ENCODE measurements at regions not wholly inside any gene's neighbourhood (a gene's known extent, or its start where the extent isn't known, plus 50 kb on each side); places are given as distances from the start of the nearest gene placed in this dataset.
"Not testable (repeated sequence)": the region's sequence is repeated elsewhere in the genome, so short reads cannot be mapped to it uniquely, and the experiment has no call there.

DNA sequence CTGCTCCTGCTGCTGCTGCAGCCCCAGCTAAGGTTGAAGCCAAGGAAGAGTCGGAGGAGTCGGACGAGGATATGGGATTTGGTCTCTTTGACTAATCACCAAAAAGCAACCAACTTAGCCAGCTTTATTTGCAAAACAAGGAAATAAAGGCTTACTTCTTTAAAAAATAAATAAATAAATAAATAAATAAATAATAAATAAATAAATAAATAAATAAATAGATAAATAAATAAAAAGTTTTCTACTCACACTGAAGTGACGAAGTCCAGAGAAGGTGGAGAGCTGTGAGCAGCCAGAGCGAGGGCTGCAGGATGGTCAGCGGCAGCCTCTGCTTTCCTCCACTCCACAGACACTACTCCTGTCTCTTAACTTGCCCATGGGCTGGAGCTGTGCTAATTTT lies 105.6 kb upstream of the ATL2 start:
- DNase-seq = not testable (repeated sequence)

DNA sequence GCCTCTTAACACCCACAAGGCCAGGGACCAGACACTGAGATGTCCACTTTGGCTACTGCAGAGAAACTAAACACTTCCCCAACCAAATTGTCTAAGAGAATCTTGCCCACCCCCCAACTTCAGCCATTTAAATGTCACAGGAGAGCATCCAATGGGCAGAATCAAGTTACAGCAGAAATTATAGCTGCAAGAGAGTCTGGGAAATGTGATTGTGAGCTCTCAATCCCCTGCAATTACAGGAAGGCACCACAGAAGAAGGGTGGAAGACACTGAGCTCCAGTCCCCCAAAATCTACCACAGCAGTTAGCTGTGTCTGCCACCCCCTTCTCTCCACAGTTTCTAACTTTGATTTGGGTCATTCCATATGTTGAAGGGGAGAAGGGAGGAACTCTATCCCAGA lies 103.5 kb upstream of the ATL2 start:
- DNase-seq = no peak

DNA sequence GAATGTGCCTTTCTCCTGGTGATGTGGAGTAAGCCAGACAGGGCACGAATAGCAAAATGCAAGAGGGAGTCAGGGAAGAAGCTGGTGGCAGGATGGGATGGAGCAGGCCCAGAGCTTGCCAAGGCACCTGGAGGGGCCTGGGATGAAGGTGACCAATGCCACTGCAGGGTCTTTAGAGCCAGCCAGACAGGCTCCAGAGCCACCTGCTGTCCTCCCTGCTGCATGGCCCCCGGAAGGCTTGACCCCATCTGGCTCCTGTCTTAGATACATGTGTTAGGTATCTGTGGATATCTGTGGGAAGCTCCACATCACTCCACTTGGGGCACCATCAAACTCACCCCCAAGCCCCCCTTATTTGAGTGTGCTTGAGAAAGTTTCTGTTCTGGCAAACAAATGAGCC lies 99.9 kb upstream of the ATL2 start:
- no peak for DNase-seq

DNA sequence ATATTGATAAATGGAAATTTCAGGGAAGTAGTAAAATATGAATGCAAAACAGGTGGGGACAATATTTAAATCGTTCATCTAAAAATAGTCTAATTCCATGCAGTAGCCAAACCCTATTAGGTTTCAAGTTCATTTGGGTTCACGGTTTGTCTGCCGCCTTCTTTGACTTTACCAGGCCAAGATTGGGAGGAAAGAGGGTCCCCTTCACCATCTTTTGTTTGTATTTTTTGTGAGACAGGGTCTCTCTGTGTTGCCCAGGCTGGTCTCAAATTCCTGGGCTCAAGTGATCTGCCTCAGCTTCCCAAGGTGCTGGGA lies 98.5 kb upstream of the ATL2 start:
- no peak for DNase-seq

DNA sequence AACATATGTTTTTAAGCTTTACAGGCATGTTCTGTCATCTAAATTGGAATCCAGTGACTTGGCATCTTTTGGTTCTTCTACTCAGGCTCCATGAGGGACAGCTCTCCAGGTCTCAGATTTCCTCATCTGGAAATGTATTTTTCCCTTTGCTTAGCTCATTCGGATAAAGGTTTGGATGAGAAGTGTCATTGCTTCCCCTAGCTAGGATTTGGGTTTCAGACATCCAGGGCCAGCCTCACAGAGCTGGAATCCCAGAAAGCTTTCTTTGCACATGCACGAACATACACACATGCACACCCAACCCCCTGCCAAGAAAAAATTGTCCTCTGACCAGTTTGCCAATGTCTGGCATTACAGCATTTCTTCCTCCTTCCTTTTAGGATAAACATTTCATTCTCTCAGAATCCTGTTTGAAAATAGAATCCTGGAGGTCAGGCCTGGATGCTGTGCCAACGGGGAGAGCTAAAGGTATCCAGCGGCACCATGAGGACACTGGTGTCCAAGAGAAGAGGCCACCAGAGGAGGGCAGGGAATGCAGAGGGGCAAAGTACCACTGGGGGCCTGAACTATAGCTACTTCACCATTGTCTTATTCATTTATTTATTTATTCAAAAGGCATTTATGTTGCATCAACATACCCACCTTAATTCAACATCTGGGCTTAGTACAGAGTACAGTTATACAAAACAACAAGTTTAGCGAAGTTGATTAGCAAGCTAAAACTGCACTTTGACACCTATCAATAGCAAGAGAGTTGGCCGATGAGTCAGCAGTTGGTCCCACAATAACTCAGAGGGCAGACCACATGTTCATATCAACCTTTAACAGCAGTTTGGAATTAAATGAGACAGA lies 97.9 kb upstream of the ATL2 start:
- DNase-seq = no peak

DNA sequence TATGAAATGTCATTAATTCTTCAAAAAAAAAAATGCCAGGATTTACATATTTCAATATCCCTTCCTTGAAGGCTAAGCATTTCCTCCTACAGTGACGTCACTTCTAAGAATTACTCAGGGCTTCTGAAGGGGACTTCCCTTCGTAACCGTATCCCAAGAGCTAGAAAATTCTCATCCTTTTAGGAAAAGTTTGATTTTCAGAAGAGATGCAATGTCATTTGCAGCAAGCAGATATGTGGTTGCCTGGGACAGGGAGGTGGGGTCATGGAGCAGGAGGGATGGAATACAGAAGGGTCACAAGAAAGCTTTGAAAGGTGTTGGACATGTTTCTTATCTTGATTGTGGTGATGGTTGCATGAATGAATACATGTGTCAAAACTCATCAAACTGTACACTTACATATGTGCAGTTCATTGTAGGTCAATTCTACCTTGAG lies 97.0 kb upstream of the ATL2 start:
- no peak for DNase-seq

DNA sequence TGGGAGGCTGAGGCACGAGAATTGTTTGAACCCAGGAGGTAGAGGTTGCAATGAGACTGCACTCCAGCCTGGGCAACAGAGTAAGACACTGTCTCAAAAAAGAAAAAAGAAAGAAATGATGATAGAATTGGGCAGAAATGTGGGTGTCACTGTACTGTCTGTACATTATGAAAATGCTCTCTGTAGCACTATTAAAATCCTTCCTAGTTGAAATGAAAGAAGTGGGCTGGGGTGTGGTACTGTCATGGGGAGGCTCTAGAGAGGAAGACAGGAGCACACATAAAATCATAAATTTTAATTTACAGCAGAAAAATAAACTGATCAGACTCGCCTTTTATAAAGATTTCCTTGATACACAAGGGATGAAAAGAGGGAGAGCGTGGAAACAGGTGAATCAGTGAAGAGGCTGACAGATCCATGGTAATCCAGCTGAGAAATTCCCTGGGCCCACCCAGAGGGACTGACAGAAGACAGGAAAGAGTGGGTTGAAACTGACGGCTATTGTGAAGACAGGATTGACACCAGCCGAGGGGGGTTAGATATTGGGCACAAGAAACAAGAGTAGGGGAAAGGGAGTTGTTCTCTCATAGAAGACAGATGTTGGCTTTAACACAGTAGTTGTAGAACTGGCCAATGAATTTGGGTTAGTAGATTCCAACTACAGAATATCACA lies 96.4 kb upstream of the ATL2 start:
- DNase-seq = no peak

DNA sequence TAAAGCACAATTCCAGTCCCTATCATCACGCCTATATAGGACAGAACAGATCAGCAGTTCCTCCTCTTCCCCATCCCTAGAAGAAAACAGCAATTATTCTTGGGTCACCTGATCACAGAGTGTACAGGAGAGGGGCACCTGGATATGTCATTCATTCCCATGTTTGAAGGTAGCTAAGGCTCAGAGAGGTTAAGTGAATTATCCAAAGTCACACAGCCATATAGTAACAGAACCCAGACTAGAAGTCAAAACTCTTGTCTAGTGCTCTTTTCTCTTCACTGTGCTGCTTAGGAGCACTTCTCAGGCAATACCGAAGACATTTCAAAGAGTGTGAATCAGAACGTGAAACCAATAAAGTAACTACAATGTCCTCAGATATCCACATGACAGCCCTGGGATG lies 93.0 kb upstream of the ATL2 start:
- no peak for DNase-seq

DNA sequence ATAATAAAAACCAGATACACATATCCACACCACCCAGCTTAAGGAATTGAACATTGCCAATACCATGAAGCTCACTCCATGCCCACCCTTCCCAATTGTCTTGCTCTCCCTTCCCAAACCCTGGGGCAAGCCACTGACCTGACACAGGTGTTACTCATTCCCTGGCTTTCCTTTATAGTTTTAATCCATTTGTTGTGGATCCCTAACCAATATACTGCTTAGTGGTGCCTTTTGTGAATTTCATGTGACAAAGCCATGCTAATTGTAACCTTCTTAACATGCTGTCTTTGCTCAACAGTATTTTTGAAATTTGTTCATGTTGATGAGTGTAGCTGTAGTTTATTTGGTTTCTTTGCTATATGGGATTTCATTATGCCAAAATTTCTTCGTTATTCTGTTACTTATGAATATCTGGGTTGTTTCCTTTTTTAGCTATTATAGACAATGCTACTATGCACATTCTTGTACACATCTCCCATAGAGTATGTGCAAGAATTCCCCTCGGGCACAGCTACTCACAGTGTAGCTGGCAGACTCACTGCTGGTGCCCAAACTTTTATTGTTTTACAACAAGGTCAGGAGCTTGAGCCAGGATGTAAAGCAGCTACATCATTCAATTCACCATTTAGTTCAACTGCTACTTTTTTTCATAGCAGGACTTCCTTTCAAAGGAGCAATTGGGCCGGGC lies 90.8 kb upstream of the ATL2 start:
- DNase-seq = no peak

DNA sequence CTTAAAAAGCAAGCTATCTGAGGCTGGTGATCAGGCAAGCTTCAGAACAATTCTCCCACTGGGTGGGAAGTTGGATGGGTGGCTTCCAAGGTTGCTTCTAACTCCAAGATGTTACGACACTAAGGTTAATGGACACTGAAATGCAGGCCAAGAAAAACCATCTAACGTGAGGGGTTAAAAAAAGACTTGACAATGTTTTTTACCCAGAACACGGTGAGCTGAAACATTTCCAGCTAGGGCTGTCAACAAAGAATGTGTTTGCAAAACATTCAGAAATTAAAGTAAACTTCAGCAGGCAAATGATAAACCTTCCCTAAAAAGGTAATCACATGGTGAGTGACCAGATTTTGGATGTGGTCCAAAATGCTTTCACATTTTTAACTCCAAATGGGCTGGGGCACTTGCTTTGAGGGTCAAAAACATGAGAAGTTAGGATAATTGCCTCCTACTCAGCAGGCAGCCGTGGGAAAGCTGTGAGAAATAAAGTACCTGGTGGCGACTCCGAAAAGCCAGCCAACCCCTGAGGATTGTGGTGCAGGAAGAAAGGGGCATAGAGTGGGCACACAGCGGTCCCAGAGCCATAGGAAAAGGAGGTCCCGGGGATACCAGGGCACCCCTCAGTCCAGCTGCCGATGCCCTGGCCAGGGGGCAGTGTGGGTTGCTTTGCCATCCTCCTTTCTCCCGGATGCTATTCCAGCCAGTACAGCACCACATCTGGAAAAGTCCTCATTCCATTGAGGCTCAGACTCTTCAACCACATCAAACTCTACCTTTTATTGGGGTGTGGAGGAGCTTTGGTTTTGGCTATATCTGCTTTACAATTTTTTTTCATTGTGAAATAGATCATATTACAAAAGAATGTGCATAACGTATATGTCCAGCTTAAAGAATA lies 90.0 kb upstream of the ATL2 start:
- DNase-seq = no peak

DNA sequence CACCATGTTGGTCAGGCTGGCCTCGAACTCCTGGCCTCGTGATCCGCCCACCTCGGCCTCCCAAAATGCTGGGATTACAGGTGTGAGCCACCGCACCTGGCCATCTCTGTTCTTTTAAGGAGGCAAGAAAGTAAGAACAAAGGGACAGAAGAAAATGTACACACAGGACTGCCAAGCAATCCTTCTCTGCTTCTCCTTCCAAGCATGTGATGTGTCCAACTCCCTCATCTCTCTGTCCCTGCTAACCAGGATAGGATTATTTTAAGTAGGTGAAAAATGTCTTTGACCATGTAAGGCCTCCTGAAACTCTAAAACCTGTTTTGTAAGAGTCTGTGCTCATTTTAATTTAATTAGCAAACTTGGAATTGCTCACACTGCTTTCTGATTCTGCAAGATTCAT lies 89.3 kb upstream of the ATL2 start:
- DNase-seq = no peak

DNA sequence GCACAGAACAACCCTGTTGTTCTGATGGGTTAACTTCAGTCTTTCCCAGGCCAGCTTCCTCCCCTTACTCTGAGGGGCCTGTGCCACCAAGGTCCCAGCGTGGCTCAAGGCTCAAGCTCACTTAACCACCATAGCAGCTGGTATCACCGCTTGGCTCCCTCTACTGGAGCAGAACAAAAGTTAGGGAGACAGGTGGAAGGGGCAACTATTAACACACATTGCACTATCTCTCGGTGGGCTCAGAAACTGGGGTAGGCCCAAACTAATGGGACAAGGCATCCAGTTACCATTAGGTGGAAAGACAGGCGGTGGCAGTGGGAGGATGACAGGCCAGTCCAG lies 88.7 kb upstream of the ATL2 start:
- peak; percentile 40 for DNase-seq

DNA sequence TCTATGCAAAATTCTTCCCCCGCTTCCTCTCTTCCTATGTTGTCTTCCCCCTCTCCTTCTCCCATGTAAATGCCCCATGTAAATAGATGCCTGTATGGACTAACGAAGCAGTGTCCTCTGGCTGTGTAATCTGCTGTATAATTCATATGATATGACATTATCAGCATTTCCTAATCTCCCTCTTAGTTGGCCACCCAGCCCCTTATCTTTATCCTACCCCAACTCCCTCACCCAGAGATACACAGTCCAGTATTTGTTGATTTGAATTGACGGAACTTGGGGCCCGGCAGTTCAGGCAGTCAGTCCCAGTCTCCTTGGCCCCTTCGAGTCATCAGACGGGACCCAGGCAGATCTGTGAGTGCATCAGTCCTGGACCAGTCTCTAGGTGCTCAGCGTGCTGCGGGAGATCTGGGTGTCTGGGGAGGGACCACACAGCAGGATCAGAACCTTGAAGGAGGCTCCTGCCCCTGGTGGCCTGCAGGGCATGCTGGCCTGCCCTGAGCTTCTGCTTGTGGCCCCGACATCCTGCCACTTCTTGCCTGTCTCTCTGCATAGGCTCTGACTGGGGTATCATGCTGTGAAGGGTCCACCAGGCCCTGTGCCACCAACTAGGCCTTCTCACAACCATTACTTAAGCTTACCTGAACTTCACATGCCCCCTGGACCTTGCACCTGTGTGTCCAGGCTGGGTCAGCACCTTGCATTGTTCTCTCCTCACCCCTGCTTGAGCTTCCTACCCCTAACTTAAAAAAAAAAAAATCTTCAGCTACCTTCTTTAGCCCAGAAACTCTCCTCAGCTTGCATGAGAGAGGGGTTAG lies 88.1 kb upstream of the ATL2 start:
- no peak for DNase-seq

DNA sequence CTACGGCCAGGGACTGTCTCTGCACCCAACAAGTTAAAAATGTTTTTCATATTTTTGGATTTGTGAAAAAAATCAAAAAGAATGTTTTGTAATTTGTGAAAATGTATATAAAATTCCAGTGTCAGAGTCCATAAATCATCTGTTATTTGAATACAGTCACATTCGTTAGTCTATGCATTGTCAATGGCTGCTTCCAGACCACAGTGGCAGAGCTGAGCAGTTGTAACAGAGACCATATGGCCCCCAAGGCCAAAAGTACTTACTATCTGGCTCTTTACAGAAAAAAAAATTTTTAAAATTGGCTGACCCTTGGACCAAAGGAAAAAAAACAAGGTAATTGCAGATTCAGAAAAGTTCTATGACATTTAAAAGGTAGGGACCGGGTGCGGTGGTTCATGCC lies 86.7 kb upstream of the ATL2 start:
- no peak for DNase-seq

DNA sequence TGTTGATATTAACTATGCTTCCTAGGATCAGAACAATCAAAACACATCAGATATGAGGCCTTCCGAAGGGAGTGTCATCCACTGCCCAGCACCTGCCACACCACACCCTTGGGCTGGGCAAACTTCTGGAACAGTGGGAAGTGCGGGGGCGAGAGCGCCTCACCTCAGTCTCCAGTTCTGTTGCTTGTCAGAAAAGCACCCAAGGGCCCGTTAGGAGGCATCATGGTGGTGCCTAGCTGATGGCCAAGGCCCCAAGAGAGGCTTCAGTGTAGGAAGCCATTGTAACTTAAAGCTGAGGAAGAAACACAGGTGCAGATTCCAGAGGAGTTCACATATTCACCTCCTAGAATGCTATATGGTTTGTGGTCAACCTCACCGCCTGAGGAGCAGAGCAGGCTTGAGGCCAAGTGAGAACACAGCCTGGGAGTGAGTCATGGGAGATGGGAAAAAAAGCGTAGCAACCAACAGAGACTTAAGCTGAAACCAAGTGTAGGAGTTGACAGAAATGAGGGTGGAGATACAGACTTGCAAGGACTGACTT lies 85.1 kb upstream of the ATL2 start:
- DNase-seq = no peak

DNA sequence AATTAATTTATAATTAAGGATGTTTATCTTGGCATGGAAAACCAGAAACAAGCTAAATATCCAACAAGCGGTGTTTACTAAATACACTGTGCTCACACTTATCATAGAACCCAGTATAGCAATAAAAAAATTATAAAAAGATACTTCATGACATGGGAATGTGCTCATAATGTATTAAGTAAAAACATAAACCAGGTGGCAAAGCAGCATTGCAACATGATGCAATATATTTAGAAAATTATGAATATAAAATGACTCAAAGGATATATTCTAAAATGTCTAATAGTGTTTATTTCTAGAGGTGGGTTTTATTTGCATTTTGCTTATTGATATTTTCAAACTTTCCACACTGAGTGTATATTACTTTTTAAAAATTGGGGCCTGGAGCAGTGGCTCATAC lies 84.4 kb upstream of the ATL2 start:
- DNase-seq = no peak

DNA sequence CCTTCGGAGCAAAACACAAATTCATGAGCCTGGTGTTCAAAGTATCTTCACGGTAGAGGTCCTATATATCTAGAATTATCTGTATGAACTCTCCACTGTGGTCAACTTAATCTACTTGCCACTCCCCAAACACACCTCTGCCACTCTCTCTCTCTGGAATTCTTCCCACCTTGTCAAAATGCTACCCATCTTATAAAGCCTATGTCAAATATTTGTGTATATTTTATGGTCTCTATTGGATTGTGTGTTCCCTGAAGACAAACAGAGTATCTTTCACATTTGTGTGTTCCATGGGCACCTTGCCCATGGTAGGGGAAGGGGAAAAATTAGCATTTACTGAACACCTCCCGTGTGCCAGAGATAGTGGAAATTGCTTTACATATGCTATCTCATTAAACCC lies 83.2 kb upstream of the ATL2 start:
- DNase-seq = no peak

DNA sequence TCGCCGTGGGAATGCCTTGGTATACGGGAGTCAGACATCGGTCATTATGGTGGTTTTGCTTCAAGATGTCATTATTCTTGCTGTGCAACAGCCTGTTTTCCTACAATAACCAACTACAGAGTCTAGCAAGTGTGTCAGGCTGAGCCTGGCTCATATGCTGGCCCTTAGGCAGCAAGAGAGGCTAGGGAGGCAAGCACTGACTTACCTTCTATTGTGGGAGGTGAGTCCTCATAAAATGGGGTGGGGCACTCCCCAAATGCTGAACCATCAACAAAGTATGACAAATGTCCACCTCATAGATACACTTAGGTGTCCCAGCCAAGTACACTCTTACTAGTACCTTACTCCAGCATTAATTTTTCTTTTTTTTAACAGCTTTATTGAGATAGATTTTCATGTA lies 77.0 kb upstream of the ATL2 start:
- DNase-seq = no peak

DNA sequence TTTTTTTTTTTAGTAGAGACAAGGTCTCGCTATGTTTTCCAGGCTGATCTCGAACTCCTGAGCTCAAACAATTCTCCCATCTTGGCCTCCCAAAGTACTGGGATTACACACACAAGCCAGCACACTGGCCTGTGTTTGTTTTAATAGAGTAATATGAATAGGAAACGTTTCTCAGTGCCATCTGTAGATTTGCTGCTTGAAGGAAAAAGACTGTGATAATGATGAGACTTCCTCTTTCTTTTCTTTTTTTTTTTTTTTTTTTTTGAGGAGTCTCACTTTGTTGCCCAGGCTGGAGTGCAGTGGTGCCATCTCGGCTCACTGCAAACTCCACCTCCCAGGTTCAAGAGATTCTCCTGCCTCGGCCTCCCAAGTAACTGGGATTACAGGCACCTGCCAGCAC lies 74.7 kb upstream of the ATL2 start:
- not testable (repeated sequence) for DNase-seq

DNA sequence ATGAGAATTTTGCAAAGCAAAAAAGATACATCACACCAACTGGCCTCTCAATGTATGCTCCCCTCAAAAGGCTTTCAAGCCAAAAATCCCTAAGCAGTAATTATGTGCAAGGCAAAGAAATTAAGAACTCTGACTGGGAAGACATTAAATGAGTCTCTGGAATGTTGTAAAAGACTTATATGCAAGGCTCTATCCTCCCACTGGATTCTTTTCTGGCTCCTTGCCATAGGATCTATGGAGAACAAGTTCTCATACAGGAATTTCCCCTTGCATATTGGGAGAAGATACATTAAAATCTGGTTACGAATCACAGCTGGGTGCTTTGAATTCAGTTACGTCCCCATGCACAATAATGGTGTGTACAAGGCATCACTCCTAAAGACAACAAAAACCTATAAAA lies 73.4 kb upstream of the ATL2 start:
- no peak for DNase-seq

DNA sequence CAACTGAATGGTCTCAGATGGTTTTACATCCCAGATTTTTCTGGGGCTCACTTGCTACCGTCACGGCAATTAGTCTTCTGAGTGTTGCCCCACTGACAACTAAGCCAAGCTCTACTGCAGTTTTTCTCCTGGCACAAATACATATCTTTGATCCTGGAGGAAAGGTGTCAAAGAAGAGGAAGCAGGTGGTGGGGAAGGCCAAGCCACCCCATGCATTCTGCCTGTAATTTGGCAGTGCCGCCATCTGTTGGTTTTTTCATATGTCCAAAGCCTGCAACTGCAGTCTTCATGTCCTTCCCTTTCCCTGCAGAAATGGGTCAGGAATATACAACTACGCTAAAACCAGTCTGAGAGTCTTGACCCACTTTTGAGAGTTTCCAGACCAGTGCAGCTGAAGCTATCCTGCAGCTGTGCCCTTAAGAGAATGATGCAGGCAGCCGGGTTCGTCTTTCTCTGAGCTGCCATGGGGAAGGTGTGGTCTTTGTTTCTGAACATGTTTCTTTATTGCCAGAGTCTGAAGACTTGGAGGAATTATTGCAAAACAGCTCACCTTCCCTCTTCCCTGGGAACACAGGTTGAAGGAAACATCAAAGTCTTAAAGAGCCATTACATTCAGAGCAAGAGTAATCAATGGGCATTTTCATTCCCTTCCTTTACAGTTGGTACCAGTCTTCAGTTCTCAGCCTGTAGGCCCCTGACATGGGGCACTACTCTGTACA lies 71.8 kb upstream of the ATL2 start:
- no peak for DNase-seq

Data from CD4-positive, alpha-beta T cell treated with Interleukin-17A for 4 hours (primary cell).